HG03064 (cell line): ENCODE measurements at regions not wholly inside any gene's neighbourhood (a gene's known extent, or its start where the extent isn't known, plus 50 kb on each side); places are given as distances from the start of the nearest gene placed in this dataset.
"Not testable (repeated sequence)": the region's sequence is repeated elsewhere in the genome, so short reads cannot be mapped to it uniquely, and the experiment has no call there.

Experiments used
- ATAC-seq: cut with Tn5 transposase; IDR thresholded peaks from one replicate; pipeline ENCODE4 v1.9.1; 2021; ENCODE audit warnings: low read depth; ENCODE audit not compliant: unreplicated experiment

DNA sequence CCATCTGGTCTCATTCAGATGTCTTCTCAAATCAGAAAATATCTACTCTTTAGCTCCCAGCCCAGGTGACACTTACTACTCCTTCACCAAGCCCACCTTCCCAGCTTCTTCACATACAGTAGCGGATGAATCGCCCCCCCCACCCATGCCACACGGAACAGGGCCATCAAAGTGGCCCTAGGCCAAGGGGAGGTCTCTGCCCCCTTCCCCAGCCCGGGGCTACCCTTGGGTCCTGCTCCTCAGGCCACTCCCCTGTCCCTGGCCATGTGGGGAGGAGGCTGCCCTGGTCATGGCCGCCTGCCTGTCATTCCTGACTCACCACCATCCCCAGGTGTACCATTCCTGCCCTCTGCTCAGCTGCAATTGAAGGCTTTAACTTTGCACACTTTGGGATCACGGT is 142.8 kb downstream of the NECTIN1 start:
- no peak for ATAC-seq

DNA sequence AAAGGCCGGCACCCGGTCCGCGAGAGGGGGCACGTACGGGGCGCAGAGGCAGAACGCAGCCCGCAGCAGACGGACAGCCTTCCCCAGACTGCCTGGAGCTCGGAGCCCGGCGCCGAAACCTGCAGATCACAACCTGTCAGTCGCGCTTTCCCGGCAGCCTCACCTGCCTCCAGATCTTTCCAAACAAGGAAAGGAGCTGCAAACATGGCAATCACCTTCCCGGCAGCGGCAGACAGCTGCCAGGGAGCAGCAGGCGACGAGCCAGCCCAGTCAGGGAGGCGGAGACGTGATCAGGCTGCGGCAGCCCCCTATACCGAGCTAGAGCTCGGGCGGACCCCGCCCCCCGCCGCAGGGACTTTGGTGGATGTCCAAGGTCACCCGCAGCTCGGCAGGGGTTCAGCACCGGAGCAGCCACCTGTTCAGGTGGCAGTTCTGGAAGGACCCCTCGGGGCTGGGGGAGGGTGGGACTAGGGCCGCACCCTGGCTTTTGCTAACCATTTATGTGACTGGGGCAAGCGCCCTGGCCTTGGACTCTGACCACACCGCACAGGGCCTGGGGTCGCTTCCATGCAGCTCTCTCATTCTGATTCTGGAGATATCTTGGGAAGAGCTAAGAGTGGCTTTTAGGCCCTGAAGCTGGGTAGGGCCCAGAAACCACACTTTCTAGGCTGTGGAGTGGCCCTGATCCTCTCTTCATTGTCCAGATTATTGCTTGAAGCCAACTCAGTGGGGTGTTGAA is 143.8 kb downstream of the NECTIN1 start:
- no peak for ATAC-seq

DNA sequence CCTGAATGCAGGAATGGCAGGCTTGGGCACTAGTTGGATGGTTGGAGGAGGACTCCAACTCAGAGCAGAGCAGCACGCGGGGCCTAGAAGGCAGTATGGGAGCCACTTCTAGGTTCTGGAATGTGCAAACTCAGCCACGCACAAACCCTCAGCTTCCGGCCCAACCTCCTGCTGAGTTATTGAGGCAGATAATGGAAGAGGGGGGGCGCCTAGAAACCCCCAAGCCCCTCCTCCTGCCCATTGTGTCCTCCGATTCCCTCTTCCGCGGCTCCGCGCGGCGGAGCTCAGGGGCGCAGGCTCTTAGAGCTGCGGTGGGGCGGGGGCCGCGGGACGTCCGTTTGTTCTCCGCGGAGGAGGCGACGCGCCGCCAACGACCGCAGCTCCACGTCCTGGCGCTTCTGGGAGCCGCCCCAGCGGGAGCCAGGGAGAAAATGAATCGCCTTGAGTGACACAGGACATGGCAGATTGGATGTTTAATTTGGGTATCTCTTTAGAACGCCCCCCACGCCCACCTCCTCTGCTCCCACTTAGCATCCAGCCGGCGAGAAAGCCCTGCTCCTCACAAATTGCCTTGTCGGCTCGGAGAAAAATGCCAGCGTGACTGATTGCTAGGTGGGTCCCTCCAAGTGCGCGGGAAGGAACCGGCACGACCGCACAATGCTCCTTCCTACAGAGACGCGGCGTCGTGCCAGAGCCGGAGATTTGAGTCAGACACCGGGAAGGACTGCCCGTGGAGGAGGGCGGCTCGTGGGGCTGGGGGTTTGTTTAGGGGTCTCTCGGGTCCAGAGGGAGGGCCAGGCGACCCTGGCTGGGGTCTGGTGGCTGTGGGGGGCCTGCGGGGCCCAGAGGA is 144.6 kb downstream of the NECTIN1 start:
- no peak for ATAC-seq

DNA sequence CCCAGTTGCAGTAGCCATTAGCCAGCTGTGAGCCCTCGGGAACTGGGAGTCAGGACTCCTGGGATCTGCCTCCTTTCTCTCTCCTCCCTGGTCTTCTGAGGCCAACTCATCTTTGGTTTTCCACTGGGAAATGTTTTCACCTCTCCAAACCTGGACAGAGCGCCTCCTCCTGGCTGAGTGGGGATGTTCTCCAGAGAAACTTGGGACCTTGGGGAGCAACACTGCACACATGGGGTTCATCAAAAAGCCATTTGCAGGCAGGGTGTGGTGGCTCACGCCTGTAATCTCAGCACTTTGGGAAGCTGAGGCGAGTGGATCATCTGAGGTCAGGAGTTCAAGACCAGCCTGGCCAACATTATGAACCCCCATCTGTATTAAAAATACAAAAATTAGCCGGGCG is 145.4 kb downstream of the NECTIN1 start:
- ATAC-seq: no peak

DNA sequence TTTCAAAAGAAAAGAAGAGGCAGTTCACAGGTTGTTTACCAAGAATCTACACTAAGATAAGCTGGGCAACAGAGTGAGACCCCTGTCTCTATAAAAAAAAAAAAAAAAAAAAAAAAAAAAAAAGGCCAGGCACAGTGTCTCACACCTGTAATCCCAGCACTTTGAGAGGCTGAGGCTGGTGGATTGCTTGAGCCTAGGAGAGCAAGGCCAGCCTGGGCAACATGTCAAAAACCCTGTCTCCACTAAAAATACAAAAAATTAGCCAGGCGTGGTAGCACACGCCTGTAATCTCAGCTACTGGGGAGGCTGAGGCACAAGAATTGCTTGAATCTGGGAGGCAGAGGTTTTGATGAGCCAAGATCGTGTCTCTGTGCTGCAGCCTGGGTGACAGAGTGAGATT is 147.6 kb downstream of the NECTIN1 start:
- not testable (repeated sequence) for ATAC-seq

DNA sequence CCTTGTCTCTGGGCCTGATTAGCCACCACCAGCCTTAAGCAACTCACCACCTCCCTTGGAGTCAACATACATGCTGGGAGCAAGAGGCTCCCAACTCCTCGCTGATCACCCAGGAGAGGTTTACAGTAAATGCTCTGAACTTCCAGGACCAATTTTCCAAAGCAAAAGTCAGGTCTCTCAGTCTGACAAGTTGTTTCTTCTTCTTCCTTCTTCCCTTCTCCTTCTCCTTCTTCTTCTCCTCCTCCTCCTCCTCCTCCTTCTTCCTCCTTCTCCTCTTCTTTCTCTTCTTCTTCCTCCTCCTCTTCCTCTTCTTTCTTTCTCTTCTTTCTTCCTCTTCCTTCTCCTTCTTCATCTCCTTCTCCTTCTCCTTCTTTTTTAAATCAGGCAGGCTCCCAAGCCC is 148.2 kb downstream of the NECTIN1 start:
- ATAC-seq: no peak

DNA sequence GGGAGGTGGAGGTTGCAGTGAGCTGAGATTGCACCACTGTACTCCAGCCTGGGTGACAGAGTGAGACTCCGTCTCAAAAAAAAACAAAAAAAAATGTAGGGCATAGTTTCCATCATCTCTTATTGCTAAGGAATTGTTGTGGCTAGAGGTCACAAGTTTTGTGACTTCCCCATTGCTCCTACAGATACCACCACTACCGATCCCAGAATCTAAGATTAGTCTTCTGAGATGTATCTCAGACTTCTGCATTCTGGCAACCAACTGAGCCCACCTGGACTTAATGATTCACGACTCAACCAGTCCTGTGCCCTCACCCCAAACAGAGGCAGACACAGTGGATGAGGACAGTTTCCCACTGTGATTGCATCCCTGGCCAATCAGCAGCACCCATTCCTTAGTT is 148.9 kb downstream of the NECTIN1 start:
- no peak for ATAC-seq

DNA sequence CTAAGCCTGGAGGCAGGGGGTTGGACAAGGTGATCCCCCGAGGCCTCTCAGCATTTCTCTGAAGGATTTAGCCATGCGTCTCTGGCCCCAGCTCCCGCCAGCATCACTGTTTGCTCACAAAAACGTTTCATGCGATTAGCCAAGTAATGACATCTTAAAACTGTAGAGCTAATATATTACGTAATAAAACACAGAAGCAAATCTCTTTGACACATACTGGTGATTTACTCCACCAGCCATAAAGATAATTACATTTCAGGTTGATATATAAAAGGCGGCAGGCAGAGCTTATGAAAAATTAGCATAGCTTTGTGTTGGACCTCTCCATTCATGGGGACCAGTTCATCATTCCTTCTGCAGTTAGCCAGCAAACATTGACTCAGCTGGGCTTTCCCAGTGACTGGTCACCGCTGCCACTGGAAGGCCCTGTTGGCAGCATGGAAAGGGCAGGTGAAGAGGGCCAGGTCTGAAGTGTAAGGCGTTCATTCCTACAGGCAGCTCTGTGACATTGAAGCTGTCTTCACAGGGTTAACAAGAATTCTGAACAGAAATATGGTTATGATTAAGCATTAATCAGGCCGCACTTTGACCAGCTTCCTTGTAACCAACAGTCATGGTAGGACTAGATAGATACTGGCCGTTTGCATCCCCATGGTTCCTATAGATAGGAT is 150.3 kb downstream of the NECTIN1 start:
- ATAC-seq: no peak

DNA sequence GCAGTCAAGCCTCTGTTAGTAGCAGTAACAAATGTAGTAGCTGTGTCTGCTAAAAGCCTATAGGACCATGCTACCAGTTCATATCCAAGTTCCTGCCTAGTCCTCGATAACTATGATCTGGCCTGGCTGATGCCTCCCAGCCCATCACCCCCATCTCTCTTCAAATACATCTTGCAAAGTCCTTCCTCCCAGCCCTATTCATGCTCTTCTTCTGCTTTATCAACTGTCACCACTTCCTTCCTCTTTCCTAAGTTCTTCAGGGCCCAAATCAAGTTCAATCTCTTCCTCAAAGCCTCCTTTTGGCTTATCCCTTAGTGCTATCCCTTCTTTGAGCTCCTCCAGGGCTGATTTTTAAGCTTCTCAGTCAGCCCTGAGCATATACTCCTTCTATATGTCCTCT is 150.9 kb upstream of the THY1 start:
- no peak for ATAC-seq

DNA sequence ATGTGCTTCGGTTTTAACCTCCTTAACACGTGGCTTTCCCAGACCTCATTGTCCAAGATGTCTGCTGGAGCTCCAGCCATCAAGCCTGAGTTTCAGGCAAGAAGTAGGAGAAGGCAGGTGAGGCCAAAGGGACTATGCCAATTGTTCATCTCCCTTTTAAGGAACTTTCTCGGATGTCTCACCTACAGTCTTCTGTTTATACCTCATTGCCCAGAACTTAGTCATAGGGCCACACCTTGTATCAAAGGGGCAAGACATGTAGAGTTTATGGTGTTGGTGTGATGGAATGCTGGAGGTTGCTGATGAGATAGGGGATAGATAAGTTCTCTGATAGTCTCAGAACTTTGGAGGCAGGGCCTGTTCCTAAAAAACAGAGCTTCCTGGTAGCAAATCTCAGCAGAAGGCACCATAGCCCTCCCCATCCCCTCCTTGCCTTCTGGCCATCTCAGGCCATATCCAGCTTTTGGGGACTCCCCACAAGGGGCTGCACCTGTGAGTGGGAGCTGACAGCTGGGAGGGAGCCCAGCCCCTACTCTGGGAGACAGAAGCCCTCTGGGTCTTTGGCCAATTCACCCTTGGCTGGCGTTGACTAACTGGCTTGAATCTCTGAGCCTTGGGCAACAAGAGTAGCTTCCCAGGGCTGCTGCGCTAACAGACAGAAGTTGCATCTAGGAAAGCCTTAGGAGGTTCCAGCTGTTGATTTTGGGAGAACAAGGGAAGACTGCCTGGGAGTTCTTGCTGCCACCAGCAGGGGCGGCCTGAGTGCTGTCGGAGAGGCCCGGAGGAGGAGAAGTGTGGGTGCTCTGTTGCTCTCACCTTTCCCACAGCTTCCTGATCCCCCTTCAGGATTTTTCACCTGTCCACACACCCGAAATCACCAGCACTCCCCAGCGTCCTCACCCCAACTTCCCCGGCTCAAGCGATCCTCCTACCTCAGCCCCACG is 149.8 kb upstream of the THY1 start:
- ATAC-seq: no peak

DNA sequence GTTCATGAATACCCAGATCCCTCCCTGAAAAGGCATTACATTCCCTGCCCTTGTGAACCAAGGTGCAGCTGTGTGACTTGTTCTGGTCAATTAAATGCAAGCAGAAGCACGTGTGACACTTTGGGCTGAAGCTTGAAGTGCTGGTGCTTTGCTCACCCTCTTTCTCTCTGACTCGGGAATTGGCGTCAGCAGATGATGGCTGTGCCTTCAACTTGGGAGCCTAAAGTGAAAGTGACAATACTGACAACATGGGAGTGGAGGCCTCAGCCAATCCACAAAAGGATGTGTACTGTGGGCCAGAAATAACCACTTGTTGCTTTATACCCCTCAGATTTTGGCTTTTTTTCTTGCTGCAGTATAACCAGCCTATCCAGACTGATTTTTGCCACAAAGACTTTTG is 148.3 kb upstream of the THY1 start:
- no peak for ATAC-seq

DNA sequence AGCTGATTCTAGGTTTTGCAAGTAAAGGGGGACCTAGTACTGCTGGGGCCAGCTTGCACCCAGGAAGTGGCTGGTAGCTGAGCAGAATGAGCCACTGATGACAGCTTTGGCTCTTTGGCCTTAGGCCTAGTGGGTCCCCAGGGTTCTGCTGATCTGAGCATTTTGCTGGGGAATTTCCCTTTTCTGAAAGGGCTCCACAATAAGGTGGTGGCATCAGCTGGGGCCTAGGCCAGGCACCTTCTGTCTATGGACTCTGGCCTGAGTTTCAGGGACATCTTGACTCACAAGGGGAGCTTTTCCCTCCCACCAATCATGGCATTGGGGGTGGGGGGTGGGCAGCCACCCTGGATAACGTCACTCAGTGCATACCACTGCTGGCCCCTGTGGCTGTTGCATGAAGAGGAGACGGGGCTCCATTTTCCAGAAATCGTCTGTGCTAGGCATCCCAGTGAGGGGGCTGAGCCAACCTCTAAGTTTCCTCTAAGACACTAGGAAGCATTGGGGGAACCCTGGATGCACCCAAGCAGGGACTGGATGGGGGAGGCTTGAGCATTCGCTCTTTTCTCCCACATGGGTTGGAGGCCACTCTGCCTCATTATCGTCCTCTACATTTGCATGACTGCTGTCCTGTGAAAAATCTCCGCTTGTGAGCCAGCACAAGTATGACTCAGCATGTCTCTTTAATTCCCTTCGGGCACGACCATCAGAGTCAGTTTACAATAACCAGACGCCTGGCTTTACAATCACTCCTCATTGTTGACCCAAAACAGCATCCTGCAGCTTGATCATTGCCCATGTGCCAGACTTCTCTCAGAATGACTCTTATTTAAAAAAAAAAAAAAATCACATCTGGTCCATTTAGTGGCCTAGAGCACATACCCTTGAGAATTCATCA is 145.0 kb upstream of the THY1 start:
- no peak for ATAC-seq

DNA sequence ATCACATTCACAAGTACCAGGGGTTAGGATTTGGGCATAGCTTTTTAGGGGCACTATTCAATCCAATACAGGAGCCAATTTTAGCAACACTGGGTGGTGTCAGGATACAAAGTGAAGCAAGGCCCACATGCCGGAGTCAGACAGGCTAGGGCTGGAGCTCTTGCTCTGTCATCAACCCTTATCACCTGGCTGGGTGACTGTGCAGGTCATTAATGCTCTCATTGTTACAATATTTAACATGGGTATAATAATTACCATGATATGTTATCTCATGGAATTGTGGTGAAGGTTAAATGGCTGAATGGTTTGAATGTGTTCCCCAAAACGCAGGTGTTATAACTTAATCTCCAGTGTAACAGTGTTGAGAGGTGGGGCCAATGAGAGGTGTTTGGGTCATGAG is 143.3 kb upstream of the THY1 start:
- no peak for ATAC-seq

DNA sequence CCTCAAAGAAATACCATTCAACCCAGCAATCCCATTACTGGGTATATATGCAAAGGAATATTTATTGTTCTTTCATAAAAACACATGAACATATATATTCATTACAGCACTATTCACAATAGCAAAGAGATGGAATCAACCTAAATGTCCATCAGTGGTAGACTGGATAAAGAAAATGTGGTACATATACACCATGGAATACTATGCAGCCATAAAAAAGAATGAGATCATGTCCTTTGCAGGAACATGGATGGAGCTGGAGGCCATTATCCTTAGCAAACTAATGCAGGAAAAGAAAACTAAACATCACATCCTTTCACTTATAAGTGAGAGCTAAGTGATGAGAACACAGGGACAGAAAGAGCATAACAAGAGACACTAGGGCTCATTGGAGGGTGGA is 142.7 kb upstream of the THY1 start:
- not testable (repeated sequence) for ATAC-seq

DNA sequence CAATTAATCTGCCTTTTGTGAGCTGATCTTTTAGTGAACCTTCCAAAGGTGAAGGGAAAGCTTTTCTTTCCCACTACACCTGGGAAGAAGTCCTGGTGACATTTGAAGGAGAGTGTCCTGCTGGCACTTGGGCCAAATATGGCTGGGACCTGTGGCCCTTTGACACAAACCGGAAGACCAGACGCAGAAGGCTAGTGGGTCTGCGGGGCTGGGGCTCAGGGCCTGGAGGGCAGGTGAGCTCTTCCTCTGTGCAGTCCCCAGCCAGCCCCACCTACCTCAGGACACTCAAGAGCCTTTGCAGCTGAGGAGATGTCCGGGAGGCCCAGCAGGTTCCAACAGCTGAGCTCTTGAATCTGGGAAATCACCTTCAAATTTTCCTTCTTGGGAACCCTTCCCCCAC is 138.0 kb upstream of the THY1 start:
- ATAC-seq: no peak

DNA sequence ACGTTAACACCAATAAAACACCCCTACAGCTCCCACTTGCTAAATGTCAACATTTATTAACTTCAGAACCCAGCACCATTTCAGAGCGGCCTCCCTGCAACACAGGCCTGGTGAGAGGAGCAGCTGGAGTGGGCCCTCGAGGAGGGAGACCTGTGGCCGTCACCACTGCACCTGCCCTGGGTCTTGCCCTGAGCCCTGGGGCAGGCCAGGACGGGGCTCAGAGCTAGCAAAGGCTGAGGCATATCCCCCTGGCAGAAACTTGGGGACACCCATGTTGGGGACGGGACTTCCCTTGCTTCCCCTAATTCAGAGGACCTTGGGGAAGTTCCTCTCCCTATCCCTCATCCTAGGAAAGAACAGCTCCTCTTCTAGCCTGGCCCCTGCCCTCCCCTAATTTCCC is 137.3 kb upstream of the THY1 start:
- ATAC-seq: no peak

DNA sequence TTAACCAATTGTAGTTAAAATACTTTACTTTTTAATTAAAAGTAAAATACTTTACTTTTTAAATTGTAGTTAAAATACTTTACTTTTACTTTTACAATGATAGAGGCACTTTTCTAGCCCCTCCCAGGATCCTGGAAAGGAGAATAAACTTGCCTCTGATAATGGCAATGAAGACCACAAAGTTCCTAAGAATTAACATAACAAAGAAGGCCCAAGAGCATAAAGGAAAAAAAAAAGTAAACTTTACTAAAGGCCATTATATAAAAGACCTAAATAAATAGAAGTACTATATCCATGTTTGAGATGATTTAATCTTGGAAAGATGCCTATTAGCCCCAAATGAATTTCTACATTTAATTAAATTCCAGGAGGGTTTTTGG is 129.1 kb upstream of the THY1 start:
- ATAC-seq: no peak

DNA sequence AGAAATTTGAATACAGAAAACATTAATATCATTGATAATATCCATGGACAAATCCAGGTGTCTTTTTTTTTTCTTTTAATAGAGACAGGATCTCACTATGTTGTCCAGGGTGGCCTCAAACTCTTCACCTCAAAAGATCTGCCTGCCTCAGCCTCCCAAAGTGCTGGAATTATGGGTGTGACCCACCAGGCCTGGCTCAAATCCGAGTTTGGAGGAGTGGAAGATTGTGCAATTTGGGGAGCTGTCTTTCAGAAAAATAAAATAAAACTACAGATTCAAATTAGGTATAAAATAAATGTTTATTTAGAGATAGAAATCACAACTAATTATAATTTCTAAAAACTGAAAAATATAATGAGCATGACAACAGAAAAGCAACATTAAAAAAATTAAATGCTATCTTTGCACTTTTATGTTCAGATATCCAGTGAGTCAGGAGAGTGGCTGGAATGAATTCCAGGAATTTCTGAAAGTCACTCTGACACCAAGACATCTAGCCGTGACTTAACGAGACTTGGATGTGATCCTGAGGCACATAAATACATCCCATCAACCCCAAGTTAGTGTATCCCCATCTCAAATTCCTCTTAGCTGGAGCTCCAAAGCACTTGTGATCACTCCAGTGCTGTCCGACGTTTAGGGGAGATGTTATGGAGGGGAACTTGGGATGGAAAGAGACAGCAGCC is 128.6 kb upstream of the THY1 start:
- ATAC-seq: no peak
